IPS DF 4.7 (cell line): ENCODE measurements at regions not wholly inside any gene's neighbourhood (a gene's known extent, or its start where the extent isn't known, plus 50 kb on each side); places are given as distances from the start of the nearest gene placed in this dataset.

Experiments
- DNase-seq: peaks from one replicate; pipeline ENCODE4 v3.0.0-alpha.2; 2013; ENCODE audit warnings: low spot score; ENCODE audit errors: extremely low read depth

GRCh38 chr2:173631127-173631460, 276.4 kb downstream of the CDCA7 start:
- DNase-seq = no peak

GRCh38 chr2:173644146-173644545, 289.5 kb downstream of the CDCA7 start:
- DNase-seq = no peak

GRCh38 chr2:173647681-173648311, 293.1 kb downstream of the CDCA7 start:
- DNase-seq = no peak

- no peak for DNase-seq
These were observed 294.1 kb downstream of the CDCA7 start for GRCh38 chr2:173648816-173649215.

DNA sequence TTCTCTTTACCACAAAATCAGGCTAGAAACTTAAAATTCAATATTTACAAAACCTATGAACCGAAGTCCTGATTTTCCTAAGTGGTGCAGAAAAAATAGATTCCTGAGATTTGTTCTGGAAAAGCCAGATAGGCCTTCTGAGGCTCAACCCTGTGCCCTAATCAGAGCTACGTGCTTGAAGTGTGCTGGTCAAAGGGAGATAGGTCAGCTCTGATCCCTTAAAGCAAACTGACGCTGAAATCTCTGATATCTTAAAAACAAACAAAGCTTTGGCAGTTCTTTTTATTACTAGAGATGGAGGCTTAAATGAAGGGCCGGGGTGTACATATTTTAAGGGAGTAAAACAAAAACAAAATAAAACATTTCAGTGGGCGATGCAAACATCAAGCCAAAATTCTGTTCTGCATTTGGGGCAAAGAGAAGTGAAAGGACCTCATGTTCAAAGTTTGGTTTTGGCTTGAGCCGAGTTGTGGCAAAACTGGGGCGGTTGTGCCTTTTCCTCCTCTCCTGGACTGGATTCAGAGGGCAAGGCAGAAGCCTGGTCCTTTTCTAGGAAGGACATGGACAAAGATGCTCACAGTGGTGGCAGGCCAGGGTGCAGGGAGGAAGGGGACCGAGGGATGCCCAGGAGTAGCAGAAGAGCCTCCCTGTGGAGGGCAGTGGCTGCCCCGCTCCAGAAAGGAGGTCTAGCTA, 295.0 kb downstream of the CDCA7 start:
- DNase-seq = no peak

GRCh38 chr2:173651891-173652290, 297.2 kb downstream of the CDCA7 start:
- DNase-seq = no peak

- no peak for DNase-seq
These were observed 297.6 kb downstream of the CDCA7 start for GRCh38 chr2:173652311-173652710.

DNA sequence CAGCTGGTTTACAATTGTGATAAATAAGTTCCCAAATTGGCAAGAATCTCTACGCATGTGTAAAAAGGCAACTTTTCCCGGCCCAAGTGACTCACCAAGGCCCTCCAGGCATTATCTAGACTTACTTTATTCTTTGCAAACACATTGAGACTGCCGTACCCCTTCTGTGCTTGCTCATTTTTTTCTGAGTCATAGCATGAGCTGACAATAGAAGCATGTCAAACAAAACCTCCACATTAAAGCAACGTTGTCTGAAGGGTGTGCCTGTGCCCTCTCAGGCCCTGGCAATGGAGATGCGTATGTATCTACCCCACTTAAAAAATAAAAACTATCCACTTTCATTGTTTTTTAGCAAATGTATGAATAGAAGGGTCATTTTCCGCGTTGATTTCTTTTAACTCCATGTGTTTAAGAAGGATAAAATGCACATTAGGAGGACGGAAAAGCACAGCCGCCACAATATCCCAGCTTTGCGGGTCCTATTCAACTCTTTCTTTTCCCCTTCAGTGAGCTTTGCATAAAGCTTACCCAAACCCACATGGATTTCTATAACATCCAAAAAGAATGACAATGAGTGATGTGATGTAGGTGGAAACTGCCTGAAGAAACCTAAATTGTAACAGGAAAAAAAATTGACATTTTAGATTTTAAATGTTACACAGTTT, 298.2 kb downstream of the CDCA7 start:
- no peak for DNase-seq

DNA sequence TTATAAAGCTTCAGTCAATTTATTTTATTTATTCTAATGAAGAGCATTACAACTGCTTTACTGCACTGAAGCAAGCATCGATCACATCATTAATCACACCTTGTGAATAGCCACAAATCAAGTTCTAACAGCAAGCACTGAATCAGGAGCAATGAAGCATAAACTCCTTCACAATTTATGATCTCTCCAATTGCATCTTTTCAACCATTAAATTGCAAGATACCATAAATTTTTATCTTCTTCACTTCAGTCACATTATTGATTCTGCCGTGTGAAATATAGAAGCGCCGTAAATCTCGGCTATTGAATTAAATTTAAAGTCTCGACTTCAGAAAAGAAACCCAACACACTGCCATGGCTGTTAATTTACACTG, 298.7 kb downstream of the CDCA7 start:
- no peak for DNase-seq

- no peak for DNase-seq
These were observed 299.7 kb downstream of the CDCA7 start for GRCh38 chr2:173654161-173654895.

DNA sequence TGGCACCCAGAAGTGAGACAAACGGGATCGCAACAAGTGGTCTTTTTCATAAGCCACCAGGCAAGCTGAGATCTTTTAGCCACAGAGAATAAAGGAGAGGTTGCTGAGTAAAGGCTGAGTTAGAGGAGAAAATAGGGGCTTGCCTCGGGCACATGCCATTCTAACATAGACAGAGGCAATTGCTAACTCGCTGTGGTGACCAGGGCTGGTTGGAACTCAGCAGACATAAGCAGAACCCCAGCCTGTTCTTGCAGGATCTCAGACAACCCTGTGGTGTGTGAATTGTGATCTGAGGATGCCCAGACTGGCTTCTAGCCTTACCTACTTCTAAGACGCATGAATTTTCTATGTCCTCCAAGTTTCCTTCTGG, 300.2 kb downstream of the CDCA7 start:
- DNase-seq = no peak

DNA sequence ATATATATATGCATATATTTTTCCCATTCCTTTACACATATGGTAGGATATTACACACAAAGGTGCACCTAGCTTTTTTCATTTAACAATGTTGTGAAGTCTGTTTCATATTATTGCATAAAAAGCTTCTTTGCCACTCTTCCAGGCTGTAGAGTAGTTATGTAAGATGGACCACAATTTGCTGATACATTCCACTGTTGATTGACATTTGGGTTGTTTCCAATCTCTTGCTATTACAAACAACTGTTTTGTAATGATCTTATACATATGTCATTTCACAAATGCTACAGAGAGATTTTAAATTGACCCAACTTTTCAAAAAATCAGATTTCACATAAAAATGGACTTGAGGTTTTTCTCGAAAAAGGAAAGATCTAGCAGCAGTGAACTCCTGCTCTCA, 301.4 kb downstream of the CDCA7 start:
- DNase-seq = no peak

GRCh38 chr2:173657996-173658717, 303.5 kb downstream of the CDCA7 start:
- no peak for DNase-seq

DNA sequence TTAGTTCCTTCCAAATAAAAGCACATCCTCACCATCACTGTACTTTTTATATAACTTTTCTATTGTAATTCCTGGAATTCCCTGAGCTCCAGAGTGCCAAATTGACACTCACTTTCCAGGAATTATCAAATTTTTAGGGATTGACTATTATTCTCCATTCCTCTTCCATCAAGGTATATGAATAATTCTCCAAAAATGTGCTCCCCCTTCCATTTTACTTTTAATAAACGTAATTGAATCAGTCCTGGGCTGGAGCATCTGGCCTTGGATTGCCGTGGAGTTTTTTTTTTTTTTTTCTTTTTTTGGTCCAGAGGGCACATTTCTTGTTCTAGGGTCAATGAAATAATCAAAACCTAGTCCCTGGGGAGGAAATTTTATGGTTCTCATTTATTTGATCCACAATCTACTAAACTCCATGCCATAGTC, 304.3 kb downstream of the CDCA7 start:
- DNase-seq = no peak

GRCh38 chr2:173659509-173659908, 304.8 kb downstream of the CDCA7 start:
- no peak for DNase-seq

DNA sequence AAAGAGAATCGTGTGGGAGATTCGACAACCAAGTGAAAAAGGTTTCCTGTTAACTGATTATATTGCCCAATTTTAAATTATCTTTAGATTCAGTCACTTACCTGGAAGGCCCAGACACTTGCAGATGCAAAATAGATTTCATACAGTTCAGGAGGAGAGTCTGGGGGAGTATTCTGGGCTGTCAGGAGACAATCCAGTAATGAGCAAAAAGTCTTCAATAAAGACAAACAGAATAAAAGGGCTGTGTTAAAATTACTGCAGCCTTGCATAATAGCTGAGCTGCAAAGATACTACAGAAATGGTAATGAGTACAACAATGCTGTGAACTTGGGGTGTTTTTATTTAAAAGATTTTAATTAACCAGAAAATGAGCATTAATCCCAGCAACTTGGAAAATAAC, 303.6 kb downstream of the SP3 start:
- DNase-seq = no peak

- no peak for DNase-seq
These were observed 301.8 kb downstream of the SP3 start for GRCh38 chr2:173663353-173663752.

- DNase-seq = no peak
These were observed 301.2 kb downstream of the SP3 start for GRCh38 chr2:173663835-173664512.

DNA sequence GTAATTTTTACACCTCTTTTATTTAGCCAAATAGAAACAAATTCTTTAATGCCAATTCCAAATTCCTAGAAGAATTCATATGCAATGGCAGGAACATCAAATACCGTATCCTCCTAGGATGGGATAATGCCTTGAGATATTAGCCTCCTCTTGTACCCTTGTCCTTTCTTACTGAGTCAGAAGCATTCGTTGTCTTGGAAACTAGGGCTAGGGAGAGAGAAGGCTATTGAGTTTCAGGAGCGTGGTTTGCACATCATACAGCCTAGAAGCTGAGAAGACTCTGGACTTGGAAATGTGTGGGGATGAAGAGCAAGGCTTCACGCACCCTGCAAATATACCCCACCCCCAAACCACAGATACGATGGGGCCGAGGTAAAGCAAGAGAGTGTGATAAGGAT, 300.7 kb downstream of the SP3 start:
- no peak for DNase-seq

DNA sequence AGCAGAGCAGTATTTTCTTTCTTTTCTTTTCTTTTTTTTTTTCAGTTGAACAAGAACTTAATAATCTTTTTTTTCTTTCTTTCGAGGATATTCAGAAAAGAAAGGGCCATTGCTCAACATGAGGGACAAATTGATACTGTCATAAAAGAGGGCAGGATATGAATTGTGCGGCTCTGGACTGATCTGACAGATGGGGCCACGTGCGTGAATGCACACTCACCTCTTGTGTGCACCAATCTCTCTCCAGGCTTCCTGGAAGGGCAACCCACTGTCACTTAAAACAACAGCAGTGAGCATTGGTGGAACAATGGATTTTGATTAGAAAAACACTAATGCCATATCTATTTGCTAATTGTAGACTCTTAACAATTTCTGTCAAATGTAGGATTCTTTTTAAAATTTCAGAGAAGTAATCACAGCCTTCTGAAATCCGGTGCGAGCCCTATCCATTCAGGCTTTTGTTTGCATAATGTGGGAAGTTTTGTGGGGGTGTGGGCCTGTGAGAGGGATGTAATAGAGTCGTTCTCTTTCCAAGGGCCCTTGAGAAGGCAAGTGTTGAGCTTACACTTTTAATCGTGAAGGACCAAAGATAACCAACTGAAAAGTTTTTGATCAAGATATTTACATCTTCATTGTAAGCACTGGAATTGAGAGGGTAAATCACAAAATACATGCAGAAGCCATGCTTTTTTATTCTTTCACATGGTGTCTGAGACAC, 298.8 kb downstream of the SP3 start:
- no peak for DNase-seq
